A549 (cell line): ENCODE measurements at regions not wholly inside any gene's neighbourhood (a gene's known extent, or its start where the extent isn't known, plus 50 kb on each side); places are given as distances from the start of the nearest gene placed in this dataset.
"Not testable (repeated sequence)": the region's sequence is repeated elsewhere in the genome, so short reads cannot be mapped to it uniquely, and the experiment has no call there.

Experiments used
- ATAC-seq, 2 experiments: fragments of 200-7000 bp in 1 of 2; fragments of >200 bp in 1 of 2; cut with Nextera tagmentation in 1 of 2; cut with Tn5 transposase in 1 of 2; 3 replicates each; pipeline versions ENCODE4 v1.8.0 to v1.9.1; 2018 to 2020; ENCODE audit warnings: mild to moderate bottlenecking in 1 of 2, moderate library complexity in 1 of 2
- CTCF ChIA-PET: fragments of 300-600 bp; sonication (Branson Sonifier 250); formaldehyde crosslinking; extraction: SDS; loops from one replicate; lab custom pipeline; 2021; ENCODE audit warnings: antibody characterized with exemption, inconsistent platforms; lab: Yijun Ruan, JAX
- POLR2A ChIA-PET: fragments of 350-600 bp; formaldehyde crosslinking; extraction: SDS; loops from one replicate; lab custom pipeline; 2021; ENCODE audit warnings: antibody characterized with exemption, inconsistent platforms; lab: Yijun Ruan, JAX
- DNase-seq, 2 experiments: peaks; one replicate each; pipeline versions ENCODE4 v3.0.0 to v3.0.0-alpha.2; 2011 to 2016; ENCODE audit warnings: low read depth in 1 of 2, low spot score in 1 of 2
- FAIRE-seq: peaks from 2 replicates; lab custom pipeline; 2011; peaks lifted over from hg19 to GRCh38; lab: Jason Lieb, UNC
- H3K27ac ChIP-seq, 2 experiments: fragments of >200 bp; sonication (Bioruptor Twin); formaldehyde crosslinking; 3 replicates each; pipeline ENCODE4 v1.5.1; 2016 to 2017
- H3K4me1 ChIP-seq: fragments of >200 bp; sonication (Bioruptor Twin); formaldehyde crosslinking; 3 replicates; pipeline ENCODE4 v1.6.1; 2016
- H3K4me2 ChIP-seq: fragments of >200 bp; sonication (Bioruptor Twin); formaldehyde crosslinking; 3 replicates; pipeline ENCODE4 v1.6.1; 2016
- H3K4me3 ChIP-seq: fragments of >200 bp; sonication (Bioruptor Twin); formaldehyde crosslinking; 3 replicates; pipeline ENCODE4 v1.5.1; 2016
- H3K9me3 ChIP-seq: fragments of >200 bp; sonication (Bioruptor Twin); formaldehyde crosslinking; 3 replicates; pipeline ENCODE4 v1.6.1; 2016
- BHLHE40 ChIP-seq: IDR thresholded peaks from 2 replicates; pipeline ENCODE4 v1.6.1; 2012; ENCODE audit warnings: low read depth, low read length, inconsistent platforms
- CTCF ChIP-seq: fragments of >200 bp; sonication (Bioruptor Twin); formaldehyde crosslinking; IDR thresholded peaks from 3 replicates; pipeline ENCODE4 v1.5.1; 2016
- FOXS1 ChIP-seq: fragments of 250-450 bp; sonication (Bioruptor Pico); IDR thresholded peaks from 2 replicates; pipeline ENCODE4 v1.5.0; 2020; ENCODE audit warnings: mild to moderate bottlenecking, moderate library complexity
- HOXB13 ChIP-seq: fragments of 250-450 bp; sonication (Bioruptor Pico); IDR thresholded peaks from 2 replicates; pipeline ENCODE4 v1.5.0; 2020; ENCODE audit warnings: low read depth, mild to moderate bottlenecking, moderate library complexity
- HOXB5 ChIP-seq: fragments of 250-450 bp; sonication (Bioruptor Pico); IDR thresholded peaks from 2 replicates; pipeline ENCODE4 v1.5.0; 2020; ENCODE audit warnings: mild to moderate bottlenecking, moderate library complexity
- JUN ChIP-seq, 2 experiments: fragments of >200 bp; sonication (Bioruptor Twin); formaldehyde crosslinking; IDR thresholded peaks; 2 replicates in 1 of 2; 3 replicates in 1 of 2; pipeline ENCODE4 v1.6.1; 2016 to 2017
- JUNB ChIP-seq: fragments of >200 bp; sonication (Bioruptor Twin); formaldehyde crosslinking; IDR thresholded peaks from 2 replicates; pipeline ENCODE4 v1.6.1; 2016
- KDM1A ChIP-seq: fragments of 200-600 bp; sonication (generic); IDR thresholded peaks from 2 replicates; pipeline ENCODE4 v1.6.1; 2016; ENCODE audit warnings: low read depth, mild to moderate bottlenecking
- MAFK ChIP-seq: fragments of 450-650 bp; IDR thresholded peaks from 2 replicates; pipeline ENCODE4 v1.6.1; 2014; ENCODE audit not compliant: partially characterized antibody
- MYC ChIP-seq: IDR thresholded peaks from 2 replicates; pipeline ENCODE4 v1.6.1; 2012; ENCODE audit warnings: mild to moderate bottlenecking, inconsistent platforms, low read length, improper control_type of control experiment, borderline replicate concordance
- NR3C1 ChIP-seq: fragments of >200 bp; sonication (Bioruptor Twin); formaldehyde crosslinking; IDR thresholded peaks from 3 replicates; pipeline ENCODE4 v1.6.1; 2017
- RARB ChIP-seq: fragments of 250-450 bp; sonication (Bioruptor Pico); IDR thresholded peaks from 2 replicates; pipeline ENCODE4 v1.8.0; 2021; ENCODE audit warnings: mild to moderate bottlenecking, moderate library complexity
- RCOR1 ChIP-seq: fragments of 150-350 bp; IDR thresholded peaks from 2 replicates; pipeline ENCODE4 v1.6.1; 2014; ENCODE audit warnings: antibody characterized with exemption, low read length, low read depth
- RFX5 ChIP-seq: fragments of 450-650 bp; IDR thresholded peaks from 2 replicates; pipeline ENCODE4 v1.7.1; 2014; ENCODE audit warnings: antibody characterized with exemption, mild to moderate bottlenecking, moderate library complexity
- SREBF2 ChIP-seq: fragments of 450-650 bp; IDR thresholded peaks from 2 replicates; pipeline ENCODE4 v1.6.1; 2014; ENCODE audit warnings: mild to moderate bottlenecking, moderate library complexity
- TFCP2L1 ChIP-seq: fragments of 250-450 bp; sonication (Bioruptor Pico); IDR thresholded peaks from 2 replicates; pipeline ENCODE4 v1.5.0; 2021; ENCODE audit warnings: mild to moderate bottlenecking
- USF2 ChIP-seq: fragments of 450-650 bp; IDR thresholded peaks from 2 replicates; pipeline ENCODE4 v1.6.1; 2014; ENCODE audit warnings: antibody characterized with exemption
- ZNF302 ChIP-seq: fragments of 250-450 bp; sonication (Bioruptor Pico); IDR thresholded peaks from 2 replicates; pipeline ENCODE4 v1.9.0; 2021; ENCODE audit warnings: inconsistent platforms, mild to moderate bottlenecking, moderate library complexity
- WGBS: methylation state at CpG from one replicate; pipeline ENCODE4 v1.1.6; 2017; ENCODE audit errors: missing lambda C conversion rate; 5-methylcytosine and 5-hydroxymethylcytosine counted together
- TF ChIP-seq, protein P1 (sequence below): IDR thresholded peaks from 2 replicates; pipeline ENCODE4 v1.6.1; 2012
- TF ChIP-seq, protein P2 (sequence below): fragments of 150-350 bp; IDR thresholded peaks from 2 replicates; pipeline ENCODE4 v1.6.1; 2014; ENCODE audit warnings: low read depth, mild to moderate bottlenecking, low read length

DNA sequence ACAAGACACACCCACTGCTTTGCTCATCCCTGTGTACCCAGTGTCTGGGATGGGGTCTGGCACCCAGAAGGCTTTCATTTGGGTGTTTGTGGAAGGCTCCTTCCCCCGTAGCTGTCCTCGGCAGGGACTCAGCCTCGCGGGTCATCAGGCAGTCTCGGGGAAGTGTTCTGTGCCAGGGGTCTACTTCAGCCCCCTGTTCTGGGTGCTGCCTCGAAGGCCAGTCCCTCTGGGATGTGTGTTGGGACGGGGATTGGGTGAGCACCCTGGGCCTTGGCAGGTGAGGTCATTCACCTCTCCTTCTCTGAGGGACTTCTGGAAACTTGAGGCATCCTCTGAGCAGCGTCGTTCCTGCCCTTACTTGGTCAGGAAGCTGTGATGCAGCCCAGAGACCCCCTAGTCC lies 65.5 kb downstream of the RPUSD4 start:
- H3K27ac ChIP-seq, result no peak overlapping the region
- TF ChIP-seq RARB (CRISPR knock-in tag) (no peak), FOXS1 (CRISPR knock-in tag) (no peak), KDM1A (no peak), USF2 (no peak), HOXB13 (no peak), JUNB (no peak), BHLHE40 (no peak), CTCF (no peak), RCOR1 (no peak), MYC (no peak), NR3C1 (no peak), SREBF2 (no peak), TFCP2L1 (no peak)
- TF ChIP-seq, protein P1, sequence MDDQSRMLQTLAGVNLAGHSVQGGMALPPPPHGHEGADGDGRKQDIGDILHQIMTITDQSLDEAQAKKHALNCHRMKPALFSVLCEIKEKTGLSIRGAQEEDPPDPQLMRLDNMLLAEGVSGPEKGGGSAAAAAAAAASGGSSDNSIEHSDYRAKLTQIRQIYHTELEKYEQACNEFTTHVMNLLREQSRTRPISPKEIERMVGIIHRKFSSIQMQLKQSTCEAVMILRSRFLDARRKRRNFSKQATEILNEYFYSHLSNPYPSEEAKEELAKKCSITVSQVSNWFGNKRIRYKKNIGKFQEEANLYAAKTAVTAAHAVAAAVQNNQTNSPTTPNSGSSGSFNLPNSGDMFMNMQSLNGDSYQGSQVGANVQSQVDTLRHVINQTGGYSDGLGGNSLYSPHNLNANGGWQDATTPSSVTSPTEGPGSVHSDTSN, result no peak
- no peaks in the 10 kb centered on the region for H3K9me3 ChIP-seq
- POLR2A ChIA-PET, result no interaction called here
- CTCF ChIA-PET, result interaction anchor here (0.9 kb wide), 1 partner anchor 14 kb away, joined by 3 read pairs; no protein-coding TSS in a partner anchor
- DNase-seq (no peak), ATAC-seq (no peak), FAIRE-seq (no peak)
- 76% methylated on average over 4 of the region's 9 CpGs for WGBS
- H3K4me1 ChIP-seq, result peaks cover 11% of the 10 kb centered on the region; the same call in 2 of the 3 replicates
- no peak overlapping the region for H3K4me3 ChIP-seq
- H3K4me2 ChIP-seq, result no peak overlapping the region

GRCh38 chr11:126143491-126143890 lies 68.0 kb downstream of the RPUSD4 start:
- H3K27ac ChIP-seq, POLR2A ChIA-PET, H3K4me3 ChIP-seq, DNase-seq, ATAC-seq, H3K4me2 ChIP-seq, H3K9me3 ChIP-seq, CTCF ChIA-PET, FAIRE-seq: not testable (repeated sequence)
- WGBS, result 52% methylated on average over 1 of the region's 2 CpGs
- H3K4me1 ChIP-seq, result peaks cover 11% of the 10 kb centered on the region; the same call in 2 of the 3 replicates

GRCh38 chr11:126140926-126141280 lies 70.5 kb downstream of the RPUSD4 start:
- no peak overlapping the region for H3K4me2 ChIP-seq
- no peak overlapping the region for H3K27ac ChIP-seq
- FAIRE-seq, result no peak
- TF ChIP-seq ZNF302 (CRISPR knock-in tag) (no peak), RFX5 (no peak), MAFK (no peak), HOXB5 (CRISPR knock-in tag) (no peak), BHLHE40 (no peak), JUNB (no peak), JUN (IDR thresholded peaks at IDR 0.05) (no peak)
- TF ChIP-seq, protein P2, sequence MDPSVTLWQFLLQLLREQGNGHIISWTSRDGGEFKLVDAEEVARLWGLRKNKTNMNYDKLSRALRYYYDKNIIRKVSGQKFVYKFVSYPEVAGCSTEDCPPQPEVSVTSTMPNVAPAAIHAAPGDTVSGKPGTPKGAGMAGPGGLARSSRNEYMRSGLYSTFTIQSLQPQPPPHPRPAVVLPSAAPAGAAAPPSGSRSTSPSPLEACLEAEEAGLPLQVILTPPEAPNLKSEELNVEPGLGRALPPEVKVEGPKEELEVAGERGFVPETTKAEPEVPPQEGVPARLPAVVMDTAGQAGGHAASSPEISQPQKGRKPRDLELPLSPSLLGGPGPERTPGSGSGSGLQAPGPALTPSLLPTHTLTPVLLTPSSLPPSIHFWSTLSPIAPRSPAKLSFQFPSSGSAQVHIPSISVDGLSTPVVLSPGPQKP, result no peak
- H3K4me3 ChIP-seq, result no peak overlapping the region
- H3K9me3 ChIP-seq, result no peaks in the 10 kb centered on the region
- POLR2A ChIA-PET, result no interaction called here
- H3K4me1 ChIP-seq, result no peaks in the 10 kb centered on the region
- no peak for DNase-seq
- CTCF ChIA-PET, result interaction anchor here (1.0 to 1.1 kb wide), 2 partner anchors 55 to 216 kb away, joined by 3 read pairs; no protein-coding TSS in a partner anchor
- WGBS, result 49% methylated on average over 7 of the region's 7 CpGs
- no peak; a peak in 1 of 6 replicates for ATAC-seq
